ENCODE measurements at regions not wholly inside any gene's neighbourhood (a gene's known extent, or its start where the extent isn't known, plus 50 kb on each side); places are given as distances from the start of the nearest gene placed in this dataset.
"Not testable (repeated sequence)": the region's sequence is repeated elsewhere in the genome, so short reads cannot be mapped to it uniquely, and the experiment has no call there.

GRCh38 chr10:2387261-2387660 lies 649.9 kb upstream of the ADARB2 start:
- no peak for DNase-seq (ENCODE audit: low read depth in 1 of 2, low spot score in 1 of 2)

- no peak for DNase-seq (ENCODE audit: low read depth in 1 of 2, low spot score in 1 of 2)
These were observed 642.9 kb upstream of the ADARB2 start for GRCh38 chr10:2380218-2380617.

GRCh38 chr10:2367083-2367482 lies 629.8 kb upstream of the ADARB2 start:
- DNase-seq (ENCODE audit: low read depth in 1 of 2, low spot score in 1 of 2): no peak

DNA sequence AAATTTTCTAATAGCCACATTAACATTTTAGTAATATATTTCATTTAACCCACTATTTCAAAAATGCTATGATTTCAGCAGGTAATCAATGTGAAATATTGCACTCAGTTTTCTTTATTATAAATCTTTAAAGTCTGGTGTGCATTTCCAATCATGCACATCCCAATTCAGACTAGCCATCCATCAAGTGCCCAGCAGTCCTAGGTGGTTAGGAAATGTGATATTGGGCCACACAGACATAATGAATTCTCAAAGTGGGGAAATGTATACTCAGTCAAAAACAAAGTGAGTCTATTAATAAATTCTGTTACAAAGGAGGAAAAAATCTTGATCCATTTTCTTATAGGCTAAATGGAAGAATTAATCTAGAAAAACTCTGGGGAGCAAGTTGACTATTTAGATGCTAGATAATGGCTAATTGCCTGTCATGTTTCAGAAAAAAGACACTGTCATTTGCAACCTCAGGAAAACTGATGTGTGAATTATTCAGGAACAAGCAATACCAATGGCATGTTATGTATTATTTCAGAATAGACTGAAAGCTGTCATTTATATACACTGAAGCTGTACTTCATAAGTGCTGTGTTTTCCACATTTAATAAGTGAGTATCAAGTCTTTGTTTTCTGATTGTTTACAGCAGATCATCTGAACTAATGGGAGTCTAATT lies 629.1 kb upstream of the ADARB2 start:
- no peak for DNase-seq (ENCODE audit: low read depth in 1 of 2, low spot score in 1 of 2)

GRCh38 chr10:2362331-2362730 lies 625.0 kb upstream of the ADARB2 start:
- no peak for DNase-seq (ENCODE audit: low read depth in 1 of 2, low spot score in 1 of 2)

DNA sequence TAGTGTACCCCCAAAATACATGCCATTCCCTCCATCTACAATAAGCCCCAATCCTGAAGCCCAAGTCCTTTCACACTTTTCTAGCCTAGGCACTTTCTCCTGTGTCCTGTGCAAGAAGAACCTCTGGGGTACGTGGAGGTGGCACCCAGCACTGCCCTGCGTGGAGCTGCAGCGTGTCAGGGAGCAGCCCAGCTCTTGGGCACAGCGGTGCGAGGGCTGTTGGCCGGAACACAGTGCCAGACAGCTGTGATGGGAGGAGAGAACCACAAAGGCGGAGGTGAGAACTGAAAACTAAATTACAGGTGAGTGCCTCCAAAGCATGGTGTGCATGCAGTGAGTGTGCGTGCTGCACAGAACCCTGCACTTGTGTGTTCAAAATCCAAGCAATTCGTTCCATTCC lies 621.3 kb upstream of the ADARB2 start:
- no peak for DNase-seq (ENCODE audit: low read depth in 1 of 2, low spot score in 1 of 2)

- no peak for DNase-seq (ENCODE audit: low read depth in 1 of 2, low spot score in 1 of 2)
These were observed 619.3 kb upstream of the ADARB2 start for GRCh38 chr10:2356670-2357069.

DNA sequence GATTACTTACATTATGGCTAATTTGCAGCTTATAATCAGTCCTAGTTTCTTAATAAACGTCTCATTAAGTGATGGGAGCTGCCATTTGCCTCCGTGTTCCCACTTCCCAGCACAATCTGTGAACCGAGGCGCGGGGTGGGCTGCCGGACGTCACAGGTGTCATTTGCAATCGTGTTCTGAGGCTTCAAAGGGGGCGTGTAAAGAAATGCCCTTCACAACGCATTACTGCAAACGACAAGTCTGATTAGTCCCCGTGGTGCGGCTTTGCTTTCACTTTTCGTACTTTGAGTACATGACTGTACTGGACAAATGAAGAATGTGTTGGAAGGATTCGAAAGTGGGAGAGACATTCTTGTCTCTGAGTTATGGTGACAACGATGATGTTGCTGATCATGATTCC lies 614.2 kb upstream of the ADARB2 start:
- DNase-seq (ENCODE audit: low read depth in 1 of 2, low spot score in 1 of 2): no peak

GRCh38 chr10:2342206-2342605 lies 604.9 kb upstream of the ADARB2 start:
- no peak for DNase-seq (ENCODE audit: low read depth in 1 of 2, low spot score in 1 of 2)

DNA sequence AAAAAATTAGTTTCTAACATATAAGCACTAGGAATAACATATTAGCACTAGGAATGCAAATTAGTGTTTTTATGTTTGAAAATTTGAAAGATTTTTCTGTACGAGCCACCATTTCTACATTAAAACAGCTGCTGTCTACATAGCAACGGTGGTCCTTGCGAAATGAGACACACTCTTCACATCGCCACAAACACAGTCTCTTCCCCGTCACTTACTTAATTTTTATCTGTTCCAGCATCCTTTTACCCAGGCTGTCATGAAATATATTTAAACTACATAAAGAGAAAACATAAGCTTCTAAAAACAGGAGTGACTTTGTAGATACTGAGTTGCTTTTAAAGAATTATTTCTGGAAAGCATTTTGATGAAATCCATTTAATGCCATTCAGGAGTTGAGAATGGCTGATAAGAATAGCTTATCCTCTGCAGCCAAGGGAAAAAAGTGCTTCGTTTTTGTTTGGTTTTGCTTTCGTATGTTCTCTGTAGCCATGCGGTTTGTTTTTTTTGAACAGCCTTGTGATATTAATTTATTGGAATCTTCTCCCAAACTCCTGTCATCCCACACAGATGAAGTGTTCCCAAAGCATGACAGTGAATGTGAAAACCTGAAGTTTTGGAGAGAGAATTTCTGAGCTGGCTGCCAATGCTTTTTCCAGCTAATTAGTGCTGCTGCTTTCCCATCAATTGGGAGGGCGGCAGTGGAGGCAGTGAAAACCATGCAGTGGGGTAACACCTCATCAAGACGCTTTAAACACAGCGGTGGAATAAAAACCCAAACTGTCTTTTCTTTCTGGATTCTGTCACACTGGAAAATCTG lies 603.7 kb upstream of the ADARB2 start:
- DNase-seq (ENCODE audit: low read depth in 1 of 2, low spot score in 1 of 2): no peak

DNA sequence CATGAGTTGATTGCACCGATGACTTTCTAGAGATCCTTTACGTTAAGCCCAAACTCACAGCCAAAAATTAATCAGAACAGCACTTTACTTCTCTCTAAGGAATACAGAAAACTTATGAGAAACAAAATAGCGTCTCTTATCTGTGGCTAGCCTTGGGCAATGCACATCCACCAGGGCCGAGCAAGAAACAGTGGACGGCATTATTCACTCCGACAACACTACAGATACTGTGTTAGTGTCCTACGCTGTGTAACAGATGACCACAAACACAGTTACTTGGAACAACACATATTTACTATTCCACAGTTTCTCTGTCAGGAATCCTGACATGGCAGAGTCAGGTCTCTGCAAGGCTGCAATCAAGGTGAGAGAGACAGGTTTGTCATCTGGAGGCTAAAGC lies 598.3 kb upstream of the ADARB2 start:
- no peak for DNase-seq (ENCODE audit: low read depth in 1 of 2, low spot score in 1 of 2)

- DNase-seq (ENCODE audit: low read depth in 1 of 2, low spot score in 1 of 2): no peak
These were observed 597.2 kb upstream of the ADARB2 start for GRCh38 chr10:2334575-2334974.

DNA sequence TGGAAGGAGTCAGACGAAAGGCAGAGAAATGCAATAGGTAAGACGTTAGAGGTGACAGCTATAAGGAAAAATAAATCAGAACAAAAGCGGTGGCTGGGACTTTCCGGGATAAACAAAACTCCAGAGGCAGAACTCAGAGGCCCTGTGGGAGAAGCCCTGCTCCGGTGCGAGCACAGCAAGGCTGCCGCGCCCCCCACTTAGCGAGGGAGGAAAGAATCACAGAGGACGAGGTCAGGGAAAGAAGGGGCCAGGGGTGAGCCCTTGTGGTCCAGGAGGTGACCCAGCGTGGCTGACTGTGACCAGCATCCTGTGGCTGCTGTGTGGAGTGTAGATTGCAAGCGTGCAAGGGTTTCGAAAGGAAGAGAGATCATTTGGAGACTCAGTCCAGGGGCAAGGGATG lies 591.8 kb upstream of the ADARB2 start:
- DNase-seq (ENCODE audit: low read depth in 1 of 2, low spot score in 1 of 2): no peak

- no peak for DNase-seq (ENCODE audit: low read depth in 1 of 2, low spot score in 1 of 2)
These were observed 589.1 kb upstream of the ADARB2 start for GRCh38 chr10:2326411-2326810.

- DNase-seq (ENCODE audit: low read depth in 1 of 2, low spot score in 1 of 2): not testable (repeated sequence)
These were observed 577.7 kb upstream of the ADARB2 start for GRCh38 chr10:2315045-2315485.

DNA sequence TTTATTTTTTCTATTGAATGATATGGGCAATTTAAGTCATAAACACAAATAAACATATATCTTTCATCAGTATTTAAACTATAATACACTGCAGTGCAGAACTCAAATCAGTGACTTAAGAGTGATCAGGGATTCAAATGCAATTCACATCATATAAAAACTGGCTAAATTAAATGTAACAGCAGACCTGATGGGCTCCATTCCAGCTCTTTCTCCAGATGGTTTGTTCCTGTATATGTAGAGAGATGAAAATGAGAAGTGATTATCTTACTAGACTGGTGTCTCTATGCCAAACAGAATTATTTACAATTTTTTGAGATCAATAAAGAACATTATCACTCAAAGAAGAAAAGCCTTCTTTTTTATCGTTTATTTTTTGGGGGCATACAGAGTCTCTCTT lies 568.8 kb upstream of the ADARB2 start:
- DNase-seq (ENCODE audit: low read depth in 1 of 2, low spot score in 1 of 2): no peak

GRCh38 chr10:2303169-2303568 lies 565.8 kb upstream of the ADARB2 start:
- no peak for DNase-seq (ENCODE audit: low read depth in 1 of 2, low spot score in 1 of 2)

DNA sequence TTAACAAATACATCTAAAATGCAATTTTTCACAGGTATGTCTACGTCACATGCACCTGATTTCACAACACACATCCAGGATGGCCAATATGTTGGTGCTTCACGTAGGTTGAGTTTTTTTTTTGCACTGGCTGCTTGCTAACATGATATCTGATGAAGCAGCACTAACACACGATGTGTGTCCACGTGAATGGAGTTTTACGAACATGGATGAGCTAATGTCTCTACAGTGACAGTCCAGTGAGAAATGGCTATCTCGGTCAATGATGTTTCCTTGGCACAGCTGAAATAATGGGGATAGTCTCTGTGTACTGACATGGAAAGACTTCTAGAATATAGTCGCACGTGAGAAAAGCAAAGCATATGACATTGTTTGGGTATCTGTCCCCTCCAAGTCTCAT lies 563.9 kb upstream of the ADARB2 start:
- DNase-seq (ENCODE audit: low read depth in 1 of 2, low spot score in 1 of 2): no peak

- no peak for DNase-seq (ENCODE audit: low read depth in 1 of 2, low spot score in 1 of 2)
These were observed 562.9 kb upstream of the ADARB2 start for GRCh38 chr10:2300231-2300630.

DNA sequence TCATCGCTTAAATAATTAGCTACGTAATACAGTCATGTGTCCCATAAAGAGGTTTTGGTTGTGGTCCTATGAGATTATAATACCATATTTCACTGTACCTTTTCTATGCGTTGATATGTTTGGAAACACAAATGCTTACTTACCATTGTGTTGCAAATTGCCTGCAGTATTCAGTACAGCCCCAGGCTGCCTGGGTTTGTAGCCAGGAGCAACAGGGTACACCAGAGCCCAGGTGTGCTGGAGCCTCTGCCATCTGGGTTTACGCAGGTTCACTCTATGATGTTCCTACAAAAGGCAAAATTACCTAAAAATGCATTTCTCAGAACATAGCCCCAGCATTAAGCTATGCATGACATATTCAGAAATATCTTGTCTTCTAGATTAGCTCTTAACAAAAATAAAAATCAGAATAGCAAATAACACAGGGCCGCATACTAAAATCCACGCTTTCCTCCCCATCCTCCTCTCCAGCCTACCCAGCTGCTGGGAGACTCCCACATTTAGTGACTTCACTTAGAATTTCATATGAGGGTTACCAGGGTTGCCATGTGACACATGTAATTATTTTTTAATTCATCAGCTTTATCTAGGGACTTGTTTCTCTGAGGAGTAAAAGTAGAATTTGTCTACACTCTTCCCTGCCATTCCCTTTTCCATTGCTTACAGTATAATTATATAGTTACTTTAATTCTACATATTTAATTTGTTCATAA lies 559.0 kb upstream of the ADARB2 start:
- no peak for DNase-seq (ENCODE audit: low read depth in 1 of 2, low spot score in 1 of 2)

GRCh38 chr10:2294739-2295138 lies 557.4 kb upstream of the ADARB2 start:
- no peak for DNase-seq (ENCODE audit: low read depth in 1 of 2, low spot score in 1 of 2)

DNA sequence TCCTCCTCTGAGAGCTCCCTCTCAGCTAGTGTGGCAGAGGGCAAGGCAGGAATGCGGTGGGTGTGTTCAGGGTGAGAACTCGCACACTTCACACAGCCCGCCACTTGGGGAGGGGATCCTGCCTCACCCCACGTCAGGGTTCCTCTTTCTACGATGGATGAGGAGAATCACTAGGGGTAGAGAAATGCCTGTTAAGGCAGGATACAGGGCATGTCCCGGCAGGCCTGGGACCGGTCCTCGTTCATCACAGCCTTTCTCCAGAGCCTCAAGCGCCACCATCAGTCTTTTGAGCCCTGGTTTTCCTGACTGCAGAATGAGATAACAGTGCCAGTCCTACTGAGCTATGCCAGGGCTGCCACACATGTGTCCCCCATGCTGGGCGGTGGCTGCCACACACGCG lies 546.7 kb upstream of the ADARB2 start:
- no peak for DNase-seq (ENCODE audit: low read depth in 1 of 2, low spot score in 1 of 2)

All from activated T-helper 1 cell treated with anti-CD3 and anti-CD28 coated beads, Interleukin-2, amount 50 U/mL, for 16 hours (primary cell).